Activated naive CD4-positive, alpha-beta T cell treated with anti-CD3 and anti-CD28 coated beads, Interleukin-2, amount 10 ng/mL, durations not matched to agents 7 days and 5 days (primary cell): ENCODE measurements at regions not wholly inside any gene's neighbourhood (a gene's known extent, or its start where the extent isn't known, plus 50 kb on each side); places are given as distances from the start of the nearest gene placed in this dataset.
"Not testable (repeated sequence)": the region's sequence is repeated elsewhere in the genome, so short reads cannot be mapped to it uniquely, and the experiment has no call there.

Source experiments
- CTCF ChIA-PET: fragments of 350-600 bp; sonication (Branson Sonifier 250); formaldehyde crosslinking; loops from one replicate; lab custom pipeline; 2021; ENCODE audit warnings: antibody characterized with exemption; lab: Charles Lee
- DNase-seq: peaks from one replicate; pipeline ENCODE4 v3.0.0-alpha.2; 2020
- H3K27ac Mint-ChIP-seq: one replicate; pipeline ENCODE4 v1.8.0; 2021; ENCODE audit warnings: mild to moderate bottlenecking, moderate library complexity, mixed read lengths
- H3K27me3 Mint-ChIP-seq: one replicate; pipeline ENCODE4 v1.8.0; 2021; ENCODE audit warnings: mild to moderate bottlenecking, mixed read lengths
- H3K36me3 Mint-ChIP-seq: one replicate; pipeline ENCODE4 v1.8.0; 2021; ENCODE audit warnings: mixed read lengths
- H3K4me1 Mint-ChIP-seq: one replicate; pipeline ENCODE4 v1.8.0; 2021; ENCODE audit warnings: mixed read lengths
- H3K4me3 Mint-ChIP-seq: one replicate; pipeline ENCODE4 v1.8.0; 2021; ENCODE audit warnings: mild to moderate bottlenecking, moderate library complexity, mixed read lengths
- H3K9me3 Mint-ChIP-seq: one replicate; pipeline ENCODE4 v1.8.0; 2021; ENCODE audit warnings: mixed read lengths

DNA sequence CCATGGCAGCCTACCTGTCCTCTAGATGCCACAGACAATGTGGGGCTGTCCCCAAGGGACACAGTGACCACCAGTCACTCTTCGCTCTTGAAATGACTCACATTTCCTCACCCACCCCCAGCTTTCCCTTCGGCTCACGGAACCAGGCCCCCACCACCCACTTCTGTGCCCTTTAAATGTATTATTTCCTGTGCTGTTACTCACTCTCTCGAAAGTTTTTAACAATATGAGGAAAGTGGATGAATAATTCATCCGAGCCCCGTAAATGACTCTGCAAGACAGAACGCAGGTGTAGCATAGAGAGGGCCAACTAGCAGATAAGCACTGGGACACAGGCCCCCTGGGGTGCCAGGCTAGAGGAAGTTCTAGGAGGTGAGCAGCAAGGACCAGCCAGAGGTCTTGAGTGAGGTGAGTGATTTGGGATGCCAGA, 179.5 kb upstream of the TBL1X start:
- peak overlapping the region; percentile 54 for H3K27ac Mint-ChIP-seq
- CTCF ChIA-PET = no interaction called here

GRCh38 chrX:9286234-9286633, 178.6 kb upstream of the TBL1X start:
- Mint-ChIP-seq H3K4me3 (no peak overlapping the region), H3K36me3 (no peaks in the 10 kb centered on the region), H3K27ac (no peak overlapping the region), H3K4me1 (peaks cover 29% of the 10 kb centered on the region), H3K27me3 (peaks cover under 1% of the 10 kb centered on the region), H3K9me3 (no peaks in the 10 kb centered on the region)
- CTCF ChIA-PET = no interaction called here
- no peak for DNase-seq

More for the DNA sequence above, 179.5 kb upstream of the TBL1X start:
- no peaks in the 10 kb centered on the region for H3K36me3 Mint-ChIP-seq
- no peaks in the 10 kb centered on the region for H3K27me3 Mint-ChIP-seq
- no peaks in the 10 kb centered on the region for H3K9me3 Mint-ChIP-seq
- no peak overlapping the region for H3K4me3 Mint-ChIP-seq
- peak; percentile 22 for DNase-seq
- H3K4me1 Mint-ChIP-seq = peaks cover 29% of the 10 kb centered on the region

DNA sequence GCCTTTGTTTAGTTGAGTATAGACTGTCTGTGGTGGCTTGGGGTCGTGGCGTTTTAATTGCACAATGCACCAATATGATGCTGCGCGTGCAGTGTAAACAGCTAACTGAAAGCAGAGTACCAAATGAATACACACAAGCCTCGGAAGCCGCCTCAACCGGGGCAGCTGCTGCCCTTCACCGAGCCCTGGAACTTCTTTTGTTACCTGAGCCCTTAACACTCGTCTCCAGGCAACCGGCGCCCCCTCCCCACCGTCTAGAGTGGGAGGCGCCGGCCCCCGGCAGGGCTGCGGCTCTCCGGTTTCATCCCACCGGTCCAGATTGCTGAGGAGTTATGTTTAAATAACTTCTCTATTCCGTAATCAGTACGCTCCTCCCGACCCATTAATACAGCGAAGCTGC, 173.2 kb upstream of the TBL1X start:
- Mint-ChIP-seq H3K4me1 (no peaks in the 10 kb centered on the region), H3K4me3 (no peak overlapping the region), H3K9me3 (no peaks in the 10 kb centered on the region), H3K36me3 (no peaks in the 10 kb centered on the region), H3K27ac (no peak overlapping the region), H3K27me3 (peaks cover 9% of the 10 kb centered on the region)
- no peak for DNase-seq
- CTCF ChIA-PET = no interaction called here

GRCh38 chrX:9293051-9293496, 171.8 kb upstream of the TBL1X start:
- H3K27ac Mint-ChIP-seq = no peak overlapping the region
- H3K4me3 Mint-ChIP-seq = no peak overlapping the region
- DNase-seq = no peak
- H3K36me3 Mint-ChIP-seq = no peaks in the 10 kb centered on the region
- CTCF ChIA-PET = no interaction called here
- H3K27me3 Mint-ChIP-seq = peaks cover 9% of the 10 kb centered on the region
- H3K9me3 Mint-ChIP-seq = no peaks in the 10 kb centered on the region
- H3K4me1 Mint-ChIP-seq = no peaks in the 10 kb centered on the region

GRCh38 chrX:9293903-9294302, 171.0 kb upstream of the TBL1X start:
- CTCF ChIA-PET = no interaction called here
- H3K36me3 Mint-ChIP-seq = no peaks in the 10 kb centered on the region
- peaks cover 9% of the 10 kb centered on the region for H3K27me3 Mint-ChIP-seq
- no peaks in the 10 kb centered on the region for H3K9me3 Mint-ChIP-seq
- H3K4me3 Mint-ChIP-seq = no peak overlapping the region
- H3K4me1 Mint-ChIP-seq = no peaks in the 10 kb centered on the region
- no peak overlapping the region for H3K27ac Mint-ChIP-seq
- no peak for DNase-seq

DNA sequence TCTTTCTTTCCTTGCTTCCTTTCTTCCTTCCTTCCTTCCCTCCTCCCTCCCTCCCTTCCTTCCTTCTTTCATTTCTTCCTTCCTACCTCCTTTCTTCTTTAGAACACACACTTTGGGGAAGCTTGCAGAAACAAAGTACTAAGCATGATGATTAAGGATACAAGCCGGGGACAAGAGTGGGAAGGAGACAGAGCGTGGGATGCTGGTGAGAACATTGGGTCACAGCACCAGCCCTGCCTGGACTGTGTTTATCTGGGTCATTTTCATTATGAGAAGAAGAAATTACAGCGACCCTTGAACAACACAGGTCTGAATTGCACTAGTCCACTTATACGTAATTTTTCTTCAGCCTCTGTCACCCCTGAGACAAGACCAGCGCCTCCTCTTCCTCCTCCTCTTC, 169.3 kb upstream of the TBL1X start:
- no peak overlapping the region for H3K4me3 Mint-ChIP-seq
- no peaks in the 10 kb centered on the region for H3K9me3 Mint-ChIP-seq
- CTCF ChIA-PET = no interaction called here
- H3K27me3 Mint-ChIP-seq = peaks cover 9% of the 10 kb centered on the region
- no peaks in the 10 kb centered on the region for H3K4me1 Mint-ChIP-seq
- DNase-seq = no peak
- H3K27ac Mint-ChIP-seq = no peak overlapping the region
- no peaks in the 10 kb centered on the region for H3K36me3 Mint-ChIP-seq

- H3K9me3 Mint-ChIP-seq = no peaks in the 10 kb centered on the region
- no peaks in the 10 kb centered on the region for H3K4me1 Mint-ChIP-seq
- no peaks in the 10 kb centered on the region for H3K36me3 Mint-ChIP-seq
- DNase-seq = no peak
- no peak overlapping the region for H3K27ac Mint-ChIP-seq
- peaks cover 4% of the 10 kb centered on the region for H3K27me3 Mint-ChIP-seq
- H3K4me3 Mint-ChIP-seq = no peak overlapping the region
- CTCF ChIA-PET = no interaction called here
Observed at GRCh38 chrX:9298221-9298620, 166.6 kb upstream of the TBL1X start.

- H3K36me3 Mint-ChIP-seq, H3K27me3 Mint-ChIP-seq, H3K4me1 Mint-ChIP-seq, H3K27ac Mint-ChIP-seq, DNase-seq, H3K9me3 Mint-ChIP-seq, CTCF ChIA-PET, H3K4me3 Mint-ChIP-seq: not testable (repeated sequence)
Observed at GRCh38 chrX:9299681-9300080, 165.2 kb upstream of the TBL1X start.

GRCh38 chrX:9301836-9302235, 163.0 kb upstream of the TBL1X start:
- no peak for DNase-seq
- H3K4me3 Mint-ChIP-seq = no peak overlapping the region
- no peaks in the 10 kb centered on the region for H3K36me3 Mint-ChIP-seq
- H3K9me3 Mint-ChIP-seq = no peaks in the 10 kb centered on the region
- peaks cover 9% of the 10 kb centered on the region for H3K27me3 Mint-ChIP-seq
- H3K27ac Mint-ChIP-seq = no peak overlapping the region
- H3K4me1 Mint-ChIP-seq = no peaks in the 10 kb centered on the region
- CTCF ChIA-PET = interaction anchor here (0.6 kb wide), 1 partner anchor 24 kb away, joined by 4 read pairs; no protein-coding TSS in a partner anchor

DNA sequence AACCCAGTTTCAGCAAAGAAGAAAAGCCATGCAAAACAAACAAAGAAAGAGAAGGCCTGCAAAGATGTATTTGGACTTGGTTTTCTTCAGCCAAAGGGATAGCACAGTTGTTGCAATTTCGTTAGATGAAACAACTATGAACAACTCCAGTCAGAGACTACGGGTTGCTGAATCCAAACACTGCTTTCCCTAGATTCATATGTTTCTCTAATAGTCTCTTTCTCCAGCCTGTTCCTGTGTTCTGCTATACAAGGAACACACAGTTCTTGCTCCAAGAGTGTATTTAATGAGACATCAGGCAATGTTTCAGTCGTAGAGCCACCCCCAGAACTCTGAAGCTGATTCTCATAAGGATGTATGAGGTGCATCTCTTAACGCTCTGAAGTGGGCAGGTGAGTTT, 162.5 kb upstream of the TBL1X start:
- DNase-seq = no peak
- H3K36me3 Mint-ChIP-seq = no peaks in the 10 kb centered on the region
- no peaks in the 10 kb centered on the region for H3K4me1 Mint-ChIP-seq
- H3K9me3 Mint-ChIP-seq = no peaks in the 10 kb centered on the region
- CTCF ChIA-PET = interaction anchor here (0.6 to 1.1 kb wide), 2 partner anchors 11 to 23 kb away, joined by 4 read pairs; no protein-coding TSS in a partner anchor
- peaks cover 9% of the 10 kb centered on the region for H3K27me3 Mint-ChIP-seq
- no peak overlapping the region for H3K27ac Mint-ChIP-seq
- H3K4me3 Mint-ChIP-seq = no peak overlapping the region

GRCh38 chrX:9308426-9308825, 156.4 kb upstream of the TBL1X start:
- CTCF ChIA-PET = no interaction called here
- Mint-ChIP-seq H3K27ac (no peak overlapping the region), H3K27me3 (peaks cover 12% of the 10 kb centered on the region), H3K4me1 (peaks cover 4% of the 10 kb centered on the region), H3K9me3 (no peaks in the 10 kb centered on the region), H3K4me3 (no peak overlapping the region), H3K36me3 (no peaks in the 10 kb centered on the region)
- no peak for DNase-seq

DNA sequence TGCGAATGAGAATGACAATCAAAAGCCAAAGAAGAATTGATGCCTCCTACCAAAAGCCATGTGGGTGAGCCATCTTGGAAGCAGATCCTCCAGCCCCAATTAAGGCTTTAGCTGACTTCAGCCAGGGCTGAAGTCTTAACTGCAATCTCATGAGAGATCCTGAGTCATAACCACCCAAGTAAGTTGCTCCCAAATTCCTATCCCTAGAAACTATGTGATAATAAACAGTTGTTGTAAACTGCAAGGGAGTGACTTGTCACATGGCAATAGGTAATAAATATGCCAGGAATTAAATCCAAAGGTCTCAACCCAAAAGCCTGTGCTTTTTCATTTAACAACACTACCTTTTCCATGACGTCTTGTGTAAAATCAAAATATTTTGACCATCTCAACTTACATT, 154.2 kb upstream of the TBL1X start:
- Mint-ChIP-seq H3K9me3 (no peaks in the 10 kb centered on the region), H3K4me3 (no peak overlapping the region), H3K27me3 (peaks cover 6% of the 10 kb centered on the region), H3K4me1 (peaks cover 7% of the 10 kb centered on the region), H3K36me3 (no peaks in the 10 kb centered on the region), H3K27ac (no peak overlapping the region)
- CTCF ChIA-PET = no interaction called here
- DNase-seq = no peak

GRCh38 chrX:9311421-9312160, 153.3 kb upstream of the TBL1X start:
- H3K9me3 Mint-ChIP-seq = no peaks in the 10 kb centered on the region
- H3K27ac Mint-ChIP-seq = no peak overlapping the region
- CTCF ChIA-PET = interaction anchor here (1.0 kb wide), 1 partner anchor 32 kb away, joined by 3 read pairs; no protein-coding TSS in a partner anchor
- peaks cover 9% of the 10 kb centered on the region for H3K27me3 Mint-ChIP-seq
- H3K4me3 Mint-ChIP-seq = no peak overlapping the region
- H3K36me3 Mint-ChIP-seq = no peaks in the 10 kb centered on the region
- DNase-seq = no peak
- H3K4me1 Mint-ChIP-seq = peaks cover 7% of the 10 kb centered on the region

DNA sequence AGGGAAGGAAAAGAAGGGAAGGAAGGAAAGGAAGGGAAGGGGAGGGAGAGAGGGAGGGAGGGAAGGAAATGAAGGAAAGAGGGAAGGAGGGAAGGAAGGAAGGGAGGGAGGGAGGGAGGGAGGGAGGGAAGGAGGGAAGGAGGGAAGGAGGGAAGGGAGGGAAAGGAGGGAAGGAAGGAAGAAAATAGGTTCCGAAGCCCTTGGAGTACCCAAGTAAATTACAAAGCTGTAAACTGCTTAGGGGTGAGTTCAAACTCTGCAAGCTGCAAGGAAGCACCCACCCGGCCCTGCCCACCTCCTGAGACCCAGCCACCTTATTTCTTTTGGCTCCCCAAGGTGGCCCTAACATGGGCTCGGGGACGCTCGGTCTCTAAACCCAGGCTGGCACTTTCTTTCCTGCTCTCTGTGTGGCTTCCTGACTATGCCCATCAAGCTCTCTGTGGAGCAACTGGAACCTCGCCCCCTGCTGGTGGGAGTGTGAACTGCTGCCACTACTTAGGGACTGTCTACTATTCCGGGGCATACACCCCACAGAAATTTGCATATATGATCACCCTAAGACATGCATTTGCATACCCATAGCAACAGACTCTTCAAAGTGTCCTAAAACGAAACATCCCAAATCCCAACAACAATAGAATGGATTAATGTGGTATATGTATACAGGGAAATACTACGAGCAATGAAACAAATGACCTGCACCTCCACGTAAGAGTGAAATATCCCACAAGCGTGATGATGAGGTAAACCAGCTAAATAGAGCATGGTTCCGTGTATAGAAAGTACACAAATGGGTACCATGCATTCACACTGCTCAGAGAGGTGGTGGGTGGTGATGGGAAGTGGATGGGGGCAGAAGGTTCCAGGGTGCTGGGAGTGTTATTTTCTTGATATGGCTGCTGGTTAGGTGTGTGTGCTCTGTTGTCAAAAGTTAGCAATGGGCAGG, 151.7 kb upstream of the TBL1X start:
- Mint-ChIP-seq H3K9me3 (no peaks in the 10 kb centered on the region), H3K27ac (no peak overlapping the region), H3K4me1 (peaks cover 12% of the 10 kb centered on the region), H3K4me3 (no peak overlapping the region), H3K36me3 (no peaks in the 10 kb centered on the region), H3K27me3 (peaks cover 10% of the 10 kb centered on the region)
- CTCF ChIA-PET = interaction anchor here (0.5 to 1.6 kb wide), 6 partner anchors 10 to 417 kb away, joined by 3 to 4 read pairs (median 4); no protein-coding TSS in a partner anchor
- peak; percentile 67 for DNase-seq
